Spinal cord (tissue), 9 donors: ENCODE measurements at regions not wholly inside any gene's neighbourhood (a gene's known extent, or its start where the extent isn't known, plus 50 kb on each side); places are given as distances from the start of the nearest gene placed in this dataset.
A peak's percentile ranks its signal among the peaks of the same experiment; 100 is the strongest.
"Not testable (repeated sequence)": the region's sequence is repeated elsewhere in the genome, so short reads cannot be mapped to it uniquely, and the experiment has no call there.

Experiments used
- DNase-seq, 6 donors: peaks; one replicate each; pipeline versions ENCODE4 v3.0.0 to v3.0.0-alpha.2; 2013 to 2015; ENCODE audit warnings: low spot score in 6 of 6, low read depth in 4 of 6
- H3K27ac ChIP-seq: one replicate; pipeline ENCODE4 v1.5.1; 2013; ENCODE audit warnings: low read depth, low read length, control low read depth
- H3K27me3 ChIP-seq: one replicate; pipeline ENCODE4 v1.6.1; 2013; ENCODE audit warnings: low read length; ENCODE audit not compliant: control insufficient read depth, insufficient read depth
- H3K36me3 ChIP-seq: one replicate; pipeline ENCODE4 v1.6.1; 2013; ENCODE audit warnings: low read length; ENCODE audit not compliant: control insufficient read depth, insufficient read depth
- H3K4me1 ChIP-seq: one replicate; pipeline ENCODE4 v1.6.1; 2013; ENCODE audit warnings: low read length; ENCODE audit not compliant: control insufficient read depth, insufficient read depth
- H3K4me3 ChIP-seq: one replicate; pipeline ENCODE4 v1.5.1; 2013; ENCODE audit warnings: low read depth, low read length, control low read depth
- H3K9me3 ChIP-seq: one replicate; pipeline ENCODE4 v1.6.1; 2013; ENCODE audit warnings: low read length; ENCODE audit not compliant: control insufficient read depth, insufficient read depth
- WGBS: methylation state at CpG from one replicate; pipeline ENCODE4 v1.1.5; 2013; ENCODE audit warnings: missing lambda C conversion rate; ENCODE audit not compliant: insufficient coverage; 5-methylcytosine and 5-hydroxymethylcytosine counted together
- donor health status: healthy.

DNA sequence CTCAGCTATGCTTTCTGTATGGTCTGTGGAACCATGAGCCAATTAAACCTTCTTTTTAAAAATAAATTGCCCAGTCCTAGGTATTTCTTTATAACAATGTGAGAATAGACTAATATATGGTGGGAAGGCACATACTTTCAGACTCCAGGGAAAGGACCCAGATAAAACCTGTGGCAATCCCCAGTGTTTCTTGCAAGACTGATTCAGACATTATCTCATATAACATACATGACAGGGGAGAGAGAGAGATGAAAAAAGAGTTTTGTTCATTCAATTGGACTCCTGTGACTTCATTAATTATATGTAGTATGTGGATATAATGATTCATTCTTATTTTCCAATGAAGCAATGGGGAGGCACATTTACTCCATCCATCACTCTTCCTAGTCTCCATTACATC is 291.4 kb upstream of the PRKX start:
- H3K36me3 ChIP-seq, result no peaks in the 10 kb centered on the region
- H3K27ac ChIP-seq, result no peak overlapping the region
- no peaks in the 10 kb centered on the region for H3K9me3 ChIP-seq
- H3K27me3 ChIP-seq, result no peaks in the 10 kb centered on the region
- H3K4me1 ChIP-seq, result no peaks in the 10 kb centered on the region
- no peak overlapping the region for H3K4me3 ChIP-seq
- no peak for DNase-seq

DNA sequence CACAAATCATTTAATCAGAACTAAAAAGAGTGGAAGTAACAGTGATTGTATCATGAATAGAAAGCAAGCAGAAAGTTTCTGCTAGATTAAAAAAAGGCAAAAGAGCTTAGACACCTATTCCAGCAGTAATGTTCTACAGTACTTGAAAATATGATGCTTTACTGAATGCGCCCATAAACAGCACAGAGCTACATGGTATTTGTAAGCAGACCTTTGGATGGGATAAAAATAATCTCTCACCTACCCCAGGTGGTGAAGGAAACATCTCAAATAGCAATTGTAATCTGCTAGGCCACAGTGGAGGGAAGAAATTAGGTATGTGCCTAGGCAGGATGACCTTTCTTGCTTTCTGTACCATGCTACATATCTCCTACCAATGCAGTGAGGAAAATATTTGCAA is 280.9 kb upstream of the PRKX start:
- Histone ChIP-seq H3K27me3 (no peaks in the 10 kb centered on the region), H3K36me3 (no peaks in the 10 kb centered on the region), H3K27ac (no peak overlapping the region), H3K4me3 (no peak overlapping the region), H3K4me1 (no peaks in the 10 kb centered on the region), H3K9me3 (peaks cover 3% of the 10 kb centered on the region)
- no CpG with 5 or more reads among the region's 1 CpG for WGBS
- DNase-seq, result no peak

DNA sequence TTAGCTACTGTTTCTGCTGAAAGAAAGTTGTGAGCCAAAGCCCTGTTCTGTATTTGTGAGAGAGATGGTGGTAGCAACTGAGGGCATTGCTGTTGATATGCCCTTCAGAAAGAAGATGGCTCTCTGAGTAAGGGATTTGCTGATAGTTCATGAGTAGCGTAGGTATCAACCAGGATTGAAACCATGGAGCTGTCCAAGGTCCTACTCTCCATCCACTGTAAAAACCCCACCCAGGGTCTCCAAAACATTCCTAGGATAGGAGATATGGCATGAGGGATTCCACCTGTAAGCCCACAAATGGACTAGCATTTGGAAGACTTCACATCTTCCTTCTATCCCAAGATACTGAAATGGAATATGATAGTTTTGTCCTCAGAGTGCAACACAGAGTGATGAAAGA is 277.1 kb upstream of the PRKX start:
- no peaks in the 10 kb centered on the region for H3K27me3 ChIP-seq
- H3K4me3 ChIP-seq, result no peak overlapping the region
- H3K9me3 ChIP-seq, result peaks cover 3% of the 10 kb centered on the region
- DNase-seq, result no peak
- H3K36me3 ChIP-seq, result no peaks in the 10 kb centered on the region
- no peaks in the 10 kb centered on the region for H3K4me1 ChIP-seq
- no CpG with 5 or more reads among the region's 1 CpG for WGBS
- no peak overlapping the region for H3K27ac ChIP-seq

DNA sequence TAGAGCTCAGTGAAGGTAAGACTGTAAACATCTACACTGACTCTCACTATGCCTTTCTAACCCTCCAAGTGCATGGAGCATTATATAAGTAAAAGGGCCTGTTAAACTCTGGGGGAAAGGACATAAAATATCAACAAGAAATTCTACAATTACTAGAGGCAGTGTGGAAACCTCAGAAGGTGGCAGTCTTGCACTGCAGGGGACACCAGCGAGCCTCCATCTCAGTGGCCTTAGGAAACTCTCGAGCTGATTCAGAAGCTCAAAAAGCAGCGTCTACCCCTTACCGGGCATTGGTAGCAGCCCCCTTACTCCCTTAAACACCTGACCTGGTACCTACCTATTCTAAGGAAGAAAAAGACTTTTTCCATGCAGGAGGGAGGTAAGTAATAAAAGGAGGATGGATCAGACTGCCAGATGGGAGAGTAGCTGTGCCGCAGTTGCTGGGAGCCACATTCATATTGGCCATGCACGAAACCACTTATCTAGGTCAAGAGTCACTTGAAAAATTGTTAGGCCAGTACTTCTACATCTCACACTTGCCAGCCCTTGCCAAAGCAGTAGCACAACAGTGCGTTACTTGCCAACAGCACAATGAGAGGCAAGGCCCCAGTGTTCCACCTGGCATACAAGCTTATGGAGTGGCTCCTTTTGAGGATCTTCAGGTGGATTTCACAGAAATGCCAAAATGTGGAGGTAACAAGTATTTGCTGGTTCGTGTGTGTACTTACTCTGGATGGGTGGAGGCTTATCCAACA is 258.8 kb upstream of the PRKX start:
- not testable (repeated sequence) for H3K4me1 ChIP-seq, H3K4me3 ChIP-seq, H3K9me3 ChIP-seq, H3K27me3 ChIP-seq, H3K27ac ChIP-seq, H3K36me3 ChIP-seq
- DNase-seq, result peak in 2 of 6 donors; percentile 7 to 36
- WGBS, result 77% methylated on average over 6 of the region's 8 CpGs

DNA sequence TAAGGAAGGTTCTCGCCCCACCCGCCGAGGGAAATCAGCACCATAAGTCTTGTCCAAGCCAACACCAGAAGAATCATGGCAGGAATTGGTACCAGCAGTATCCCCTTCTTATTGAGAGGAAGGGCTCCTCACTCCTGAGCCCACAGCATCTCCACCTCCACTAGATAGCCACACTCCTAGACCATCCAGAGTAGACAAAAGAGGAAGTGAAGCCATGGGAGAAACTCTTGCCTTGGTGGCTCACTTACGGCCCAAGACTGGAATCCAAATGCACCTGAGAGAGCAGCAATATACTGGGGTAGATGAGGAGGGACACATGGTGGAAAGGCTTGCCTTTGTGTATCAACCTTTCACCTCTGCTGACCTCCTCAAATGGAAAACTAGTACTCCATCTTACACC is 255.3 kb upstream of the PRKX start:
- H3K27ac ChIP-seq, result no peak overlapping the region
- no peak overlapping the region for H3K4me3 ChIP-seq
- peaks cover 4% of the 10 kb centered on the region for H3K27me3 ChIP-seq
- DNase-seq, result no peak
- WGBS, result 100% methylated on average over 1 of the region's 4 CpGs
- no peaks in the 10 kb centered on the region for H3K4me1 ChIP-seq
- no peaks in the 10 kb centered on the region for H3K9me3 ChIP-seq
- H3K36me3 ChIP-seq, result no peaks in the 10 kb centered on the region

DNA sequence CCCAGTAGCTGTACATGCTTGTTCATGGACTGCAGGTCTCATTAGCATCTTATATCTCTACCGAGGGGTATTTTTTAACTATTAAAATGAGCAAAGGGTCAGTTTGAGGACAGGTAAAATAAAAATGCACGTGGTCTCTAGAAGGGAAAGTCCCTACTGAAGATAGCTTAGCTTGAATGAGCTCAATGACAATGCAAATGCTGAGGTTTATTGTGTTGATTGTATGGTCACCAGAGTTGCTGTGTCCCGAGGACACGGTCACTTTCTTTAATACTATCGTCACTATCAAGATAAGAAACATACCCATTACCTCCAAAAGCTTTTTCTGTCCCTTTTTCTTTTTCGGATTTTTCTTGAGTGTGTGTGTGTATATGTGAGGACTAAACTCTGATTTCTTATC is 250.5 kb upstream of the PRKX start:
- Histone ChIP-seq H3K4me1 (peaks cover 3% of the 10 kb centered on the region), H3K9me3 (no peaks in the 10 kb centered on the region), H3K4me3 (no peak overlapping the region), H3K36me3 (no peaks in the 10 kb centered on the region), H3K27ac (no peak overlapping the region), H3K27me3 (no peaks in the 10 kb centered on the region)
- 61% methylated on average over 2 of the region's 6 CpGs for WGBS
- no peak for DNase-seq

DNA sequence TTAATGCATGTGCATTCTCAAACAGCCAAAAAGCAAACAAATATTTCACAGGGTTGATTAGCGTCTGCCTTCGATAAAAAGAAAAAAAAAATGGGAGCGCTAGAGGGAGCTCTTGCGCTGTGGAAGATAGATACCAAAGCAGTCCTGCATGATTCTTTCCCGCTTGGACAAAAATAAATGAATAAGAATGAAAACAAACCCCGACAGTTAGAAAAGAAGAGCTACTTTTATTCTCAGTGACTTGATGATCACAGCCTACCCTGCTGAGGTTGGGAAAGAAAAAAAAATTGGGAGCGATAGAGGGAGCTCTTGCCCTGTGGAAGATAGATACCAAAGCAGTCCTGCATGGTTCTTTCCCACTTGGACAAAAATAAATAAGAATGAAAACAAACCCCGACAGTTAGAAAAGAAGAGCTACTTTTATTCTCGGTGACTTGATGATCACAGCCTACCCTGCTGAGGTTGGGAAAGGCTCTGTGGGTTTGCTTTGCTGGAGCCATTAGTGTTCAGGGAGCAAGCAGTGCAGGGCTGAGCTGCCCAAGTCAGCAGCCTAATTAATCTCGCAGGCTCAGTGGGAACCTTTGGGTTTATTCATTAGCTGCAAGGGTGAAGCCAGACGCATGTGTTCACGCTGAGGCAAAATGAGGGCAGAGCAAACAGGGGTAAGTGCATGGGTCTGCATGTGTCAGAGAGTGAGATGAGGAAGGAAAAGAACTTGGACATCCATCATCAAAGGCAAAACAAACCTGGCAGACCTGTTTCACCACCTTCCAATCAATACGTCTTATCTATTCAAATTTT is 249.3 kb upstream of the PRKX start:
- WGBS, result 0% methylated on average over 3 of the region's 13 CpGs
- Histone ChIP-seq H3K27me3 (no peaks in the 10 kb centered on the region), H3K27ac (no peak overlapping the region), H3K9me3 (no peaks in the 10 kb centered on the region), H3K4me1 (peaks cover 3% of the 10 kb centered on the region), H3K36me3 (no peaks in the 10 kb centered on the region), H3K4me3 (no peak overlapping the region)
- DNase-seq, result peak; percentile 17 to 91 (median 57)

DNA sequence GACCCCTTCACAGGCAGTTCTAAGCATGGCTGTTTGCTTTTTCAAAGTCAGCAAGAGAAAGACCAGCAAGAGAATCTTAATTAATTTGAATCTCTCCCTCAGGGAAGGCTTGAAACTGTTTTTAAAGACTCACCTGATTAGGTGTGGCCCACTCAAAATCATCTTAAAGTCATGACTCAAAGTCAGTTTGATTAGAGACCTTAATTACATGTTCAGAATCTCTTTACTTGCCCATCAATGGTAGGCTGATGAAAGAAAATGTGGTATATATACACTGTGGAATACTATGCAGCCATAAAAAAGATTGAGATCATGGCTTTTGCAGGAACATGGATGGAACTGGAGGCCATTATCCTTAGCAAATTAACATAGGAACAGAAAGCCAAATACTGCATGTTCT is 247.5 kb upstream of the PRKX start:
- Histone ChIP-seq H3K4me1 (peaks cover 3% of the 10 kb centered on the region), H3K27ac (no peak overlapping the region), H3K9me3 (no peaks in the 10 kb centered on the region), H3K27me3 (no peaks in the 10 kb centered on the region), H3K4me3 (no peak overlapping the region), H3K36me3 (no peaks in the 10 kb centered on the region)
- no peak for DNase-seq

DNA sequence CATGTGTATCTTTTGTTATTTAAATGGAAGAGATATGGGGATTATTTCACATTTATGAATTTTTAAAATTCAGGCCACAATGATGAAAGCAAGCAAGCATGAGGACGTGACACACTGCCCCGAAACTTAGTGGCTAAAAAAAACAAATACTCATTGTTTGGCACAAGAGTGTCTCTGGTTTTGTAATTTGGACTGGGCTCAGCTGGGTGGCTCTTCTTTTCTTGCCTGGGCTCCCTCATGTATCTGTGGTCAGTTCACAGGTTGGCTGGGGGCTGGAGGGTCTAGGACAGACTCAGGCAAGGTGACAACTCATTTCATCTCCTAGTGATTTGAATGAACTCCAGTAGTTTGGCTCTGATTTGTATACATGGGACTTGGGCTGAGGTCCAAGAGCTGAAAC is 238.4 kb upstream of the PRKX start:
- H3K9me3 ChIP-seq, result peaks cover 4% of the 10 kb centered on the region
- no peak for DNase-seq
- WGBS, result 60% methylated on average over 1 of the region's 2 CpGs
- H3K36me3 ChIP-seq, result no peaks in the 10 kb centered on the region
- no peaks in the 10 kb centered on the region for H3K4me1 ChIP-seq
- H3K4me3 ChIP-seq, result no peak overlapping the region
- no peak overlapping the region for H3K27ac ChIP-seq
- H3K27me3 ChIP-seq, result no peaks in the 10 kb centered on the region

DNA sequence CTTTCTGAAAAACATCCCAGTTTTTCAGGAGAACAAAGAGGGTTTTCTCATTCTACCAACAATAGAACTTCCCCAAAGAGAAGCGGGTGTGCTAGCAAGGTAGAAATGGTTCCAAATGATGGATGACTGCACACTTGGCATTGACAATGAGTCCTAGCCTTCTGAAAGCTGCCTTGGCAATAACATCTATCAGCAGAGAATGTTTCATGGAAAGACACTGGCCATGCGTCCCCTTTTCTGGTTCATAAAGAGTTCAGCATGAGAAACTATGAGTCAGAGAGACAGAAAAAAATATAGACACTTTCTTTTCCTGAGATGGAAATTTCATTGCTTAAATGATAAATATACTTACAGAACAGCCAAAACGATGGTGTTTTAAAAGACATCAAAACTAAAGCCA is 236.9 kb upstream of the PRKX start:
- no peaks in the 10 kb centered on the region for H3K27me3 ChIP-seq
- H3K9me3 ChIP-seq, result peaks cover 4% of the 10 kb centered on the region
- no peak overlapping the region for H3K4me3 ChIP-seq
- no peak overlapping the region for H3K27ac ChIP-seq
- no CpG with 5 or more reads among the region's 3 CpGs for WGBS
- DNase-seq, result peak in 1 of 6 donors; percentile 1
- H3K4me1 ChIP-seq, result no peaks in the 10 kb centered on the region
- no peaks in the 10 kb centered on the region for H3K36me3 ChIP-seq
